SKM-1 (cell line): ENCODE measurements at regions not wholly inside any gene's neighbourhood (a gene's known extent, or its start where the extent isn't known, plus 50 kb on each side); places are given as distances from the start of the nearest gene placed in this dataset.
"Not testable (repeated sequence)": the region's sequence is repeated elsewhere in the genome, so short reads cannot be mapped to it uniquely, and the experiment has no call there.

Experiments used
- DNase-seq: peaks from one replicate; lab custom pipeline; 2025; ENCODE audit not compliant: unreplicated experiment; lab: John Stamatoyannopoulos, UW

GRCh38 chr2:199572571-199572970, 114.8 kb upstream of the SATB2 start:
- no peak for DNase-seq

GRCh38 chr2:199570934-199571333, 113.2 kb upstream of the SATB2 start:
- DNase-seq = no peak

- no peak for DNase-seq
These were observed 111.6 kb upstream of the SATB2 start for GRCh38 chr2:199569336-199569735.

DNA sequence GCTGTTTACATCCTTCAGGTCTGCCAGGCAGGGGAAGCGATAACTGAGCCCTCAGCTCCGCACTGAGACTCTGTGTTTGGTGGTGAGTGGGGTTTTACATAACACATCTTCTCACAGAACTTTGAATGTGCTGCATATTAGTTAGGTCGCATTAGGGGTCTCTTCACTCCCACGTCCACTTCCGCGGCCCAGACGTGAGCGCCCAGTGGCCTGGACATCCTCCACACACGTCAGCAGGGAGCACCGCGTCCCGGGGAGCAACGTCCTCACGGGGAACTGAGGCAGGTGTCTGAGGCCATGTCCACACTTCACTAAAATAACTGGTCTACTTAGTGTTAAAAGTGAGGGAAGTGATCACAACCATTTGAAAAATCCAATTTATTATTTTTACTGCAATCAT, 100.4 kb upstream of the SATB2 start:
- no peak for DNase-seq

- DNase-seq = no peak
These were observed 99.0 kb upstream of the SATB2 start for GRCh38 chr2:199556527-199557285.

DNA sequence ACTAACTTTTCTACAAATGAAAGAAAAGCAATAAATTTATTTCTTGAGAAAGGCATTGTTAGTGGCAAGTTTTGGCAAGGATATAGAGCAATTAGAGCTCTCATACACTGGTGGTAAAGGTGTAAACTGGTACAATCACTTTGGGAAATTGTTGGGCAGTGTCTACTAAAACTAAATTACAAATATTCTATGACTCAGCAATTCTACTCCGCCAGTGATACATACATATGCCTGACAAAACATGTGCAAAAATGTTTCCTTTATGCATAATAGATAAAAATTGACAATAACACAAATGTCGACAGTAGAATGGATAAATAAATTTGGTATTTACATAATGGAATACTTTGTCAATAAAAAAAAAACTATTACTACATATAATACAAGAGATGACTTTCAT, 96.3 kb upstream of the SATB2 start:
- no peak for DNase-seq

- no peak for DNase-seq
These were observed 94.4 kb upstream of the SATB2 start for GRCh38 chr2:199552141-199552540.

- no peak for DNase-seq
These were observed 86.0 kb upstream of the SATB2 start for GRCh38 chr2:199543606-199544172.

DNA sequence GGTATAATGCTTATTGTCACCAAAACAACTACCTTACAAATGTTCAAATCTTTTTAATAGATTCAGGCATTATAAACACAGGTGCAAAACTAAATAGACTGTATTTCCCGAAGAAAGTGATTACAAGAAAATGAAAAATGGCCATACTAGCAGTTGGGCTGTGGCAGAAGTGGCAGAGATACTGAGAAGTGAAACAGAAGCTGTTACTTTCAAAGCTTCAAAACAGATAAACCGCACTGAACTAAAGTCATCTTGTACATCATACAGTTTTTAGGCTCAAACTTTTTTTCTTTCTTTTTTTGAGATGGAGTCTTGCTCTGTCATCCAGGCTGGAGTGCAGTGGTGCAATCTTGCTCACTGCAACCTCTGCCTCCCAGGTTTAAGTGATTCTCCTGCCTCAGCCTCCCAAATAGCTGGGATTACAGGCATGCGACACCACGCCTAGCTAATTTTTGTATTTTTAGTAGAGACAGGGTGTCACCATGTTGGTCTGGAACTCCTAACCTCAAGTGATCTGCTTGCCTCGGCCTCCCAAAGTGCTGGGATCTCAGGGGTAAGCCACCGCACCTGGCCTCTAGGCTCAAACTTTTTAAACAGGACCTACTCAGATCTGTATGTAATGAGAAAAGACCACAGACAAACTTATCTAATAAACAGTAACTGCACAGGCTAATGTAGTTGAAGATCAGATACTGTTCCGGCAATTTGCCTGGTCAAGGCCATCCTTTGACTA, 77.9 kb upstream of the SATB2 start:
- DNase-seq = no peak

DNA sequence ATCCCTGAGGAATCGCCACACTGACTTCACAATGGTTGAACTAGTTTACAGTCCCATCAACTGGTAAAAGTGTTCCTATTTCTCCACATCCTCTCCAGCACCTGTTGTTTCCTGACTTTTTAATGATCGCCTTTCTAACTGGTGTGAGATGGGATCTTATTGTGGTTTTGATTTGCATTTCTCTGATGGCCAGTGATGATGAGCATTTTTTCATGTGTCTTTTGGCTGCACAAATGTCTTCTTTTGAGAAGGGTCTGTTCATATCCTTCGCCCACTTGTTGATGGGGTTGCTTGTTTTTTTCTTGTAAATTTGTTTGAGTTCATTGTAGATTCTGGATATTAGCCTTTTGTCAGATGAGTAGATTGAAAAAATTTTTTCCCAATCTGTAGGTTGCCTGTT, 76.1 kb upstream of the SATB2 start:
- DNase-seq = not testable (repeated sequence)

DNA sequence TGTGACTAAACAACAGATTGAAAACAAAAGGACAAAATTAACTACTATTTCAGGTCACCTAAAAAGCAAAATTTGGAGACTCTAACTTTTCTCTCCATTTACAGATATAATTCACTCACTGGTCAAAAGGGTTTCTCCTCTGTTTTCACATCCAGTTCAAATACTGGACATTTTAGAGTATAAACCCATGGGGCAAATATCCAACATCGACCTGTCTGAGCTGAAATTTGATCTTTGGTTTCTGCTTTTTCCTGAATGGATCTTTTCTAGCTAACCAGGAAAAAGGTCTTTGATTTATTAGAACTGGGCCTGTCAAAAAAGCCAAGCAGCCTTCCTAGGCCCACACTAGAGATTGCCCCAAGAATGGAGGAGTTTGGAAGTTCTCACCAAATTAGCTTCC, 69.3 kb upstream of the SATB2 start:
- no peak for DNase-seq

- DNase-seq = no peak
These were observed 67.2 kb upstream of the SATB2 start for GRCh38 chr2:199524689-199525574.

- no peak for DNase-seq
These were observed 51.7 kb upstream of the SATB2 start for GRCh38 chr2:199509403-199509802.
